ENCODE measurements at regions not wholly inside any gene's neighbourhood (a gene's known extent, or its start where the extent isn't known, plus 50 kb on each side); places are given as distances from the start of the nearest gene placed in this dataset.

- DNase-seq (no peak), FAIRE-seq (no peak)
- TF ChIP-seq CTCF (IDR thresholded peaks at IDR 0.05; ENCODE audit: borderline replicate concordance, extremely low read depth, insufficient read depth), result no peak
- no peaks in the 10 kb centered on the region for H3K27me3 ChIP-seq (ENCODE audit: control insufficient read depth, insufficient read depth, low read length)
- no peaks in the 10 kb centered on the region for H3K4me1 ChIP-seq (ENCODE audit: control insufficient read depth in 2 of 3, insufficient read depth in 2 of 3, low read depth in 1 of 3, low read length in 3 of 3)
- no peaks in the 10 kb centered on the region for H3K36me3 ChIP-seq (ENCODE audit: control insufficient read depth in 2 of 3, insufficient read depth in 3 of 3, low read length in 3 of 3)
- no peak overlapping the region for H3K4me3 ChIP-seq (ENCODE audit: low read length in 3 of 3)
- intact Hi-C loops (cut with DNase I), result no loop called here
- no peak overlapping the region for H3K27ac ChIP-seq (ENCODE audit: low read depth in 2 of 2, low read length in 2 of 2)
- H3K9ac ChIP-seq (ENCODE audit: low read length in 3 of 3), result no peak overlapping the region
- H3K9me3 ChIP-seq (ENCODE audit: control insufficient read depth in 2 of 3, insufficient read depth in 1 of 3, low read length in 3 of 3), result peaks cover 0 to 12% (median 3%) of the 10 kb centered on the region in 3 donors
These were observed 119.7 kb downstream of the WDR11 start for GRCh38 chr10:120970595-120971529.

- no peak overlapping the region for H3K4me3 ChIP-seq (ENCODE audit: low read length in 3 of 3)
- no peaks in the 10 kb centered on the region for H3K27me3 ChIP-seq (ENCODE audit: control insufficient read depth, insufficient read depth, low read length)
These were observed 120.5 kb downstream of the WDR11 start for GRCh38 chr10:120971671-120972070.

GRCh38 chr10:120972259-120972658 is 121.1 kb downstream of the WDR11 start:
- Histone ChIP-seq H3K27me3 (ENCODE audit: control insufficient read depth, insufficient read depth, low read length) (no peaks in the 10 kb centered on the region), H3K9me3 (ENCODE audit: control insufficient read depth in 2 of 3, insufficient read depth in 1 of 3, low read length in 3 of 3) (peaks cover 0 to 12% (median 3%) of the 10 kb centered on the region in 3 donors), H3K9ac (ENCODE audit: low read length in 3 of 3) (no peak overlapping the region), H3K27ac (ENCODE audit: low read depth in 2 of 2, low read length in 2 of 2) (no peak overlapping the region), H3K4me1 (ENCODE audit: control insufficient read depth in 2 of 3, insufficient read depth in 2 of 3, low read depth in 1 of 3, low read length in 3 of 3) (peaks cover 0 to under 1% (median 0%) of the 10 kb centered on the region in 3 donors), H3K36me3 (ENCODE audit: control insufficient read depth in 2 of 3, insufficient read depth in 3 of 3, low read length in 3 of 3) (no peaks in the 10 kb centered on the region), H3K4me3 (ENCODE audit: low read length in 3 of 3) (no peak overlapping the region)
- DNase-seq, result no peak
- no peak for FAIRE-seq
- intact Hi-C loops (cut with DNase I), result no loop called here
- no peak for TF ChIP-seq CTCF (IDR thresholded peaks at IDR 0.05; ENCODE audit: borderline replicate concordance, extremely low read depth, insufficient read depth)

More at GRCh38 chr10:120971671-120972070, 120.5 kb downstream of the WDR11 start:
- intact Hi-C loops (cut with DNase I), result no loop called here
- H3K9me3 ChIP-seq (ENCODE audit: control insufficient read depth in 2 of 3, insufficient read depth in 1 of 3, low read length in 3 of 3), result peaks cover 0 to 12% (median 3%) of the 10 kb centered on the region in 3 donors
- no peaks in the 10 kb centered on the region for H3K36me3 ChIP-seq (ENCODE audit: control insufficient read depth in 2 of 3, insufficient read depth in 3 of 3, low read length in 3 of 3)
- no peak for DNase-seq
- H3K9ac ChIP-seq (ENCODE audit: low read length in 3 of 3), result no peak overlapping the region
- no peak for FAIRE-seq
- H3K4me1 ChIP-seq (ENCODE audit: control insufficient read depth in 2 of 3, insufficient read depth in 2 of 3, low read depth in 1 of 3, low read length in 3 of 3), result no peaks in the 10 kb centered on the region
- no peak for TF ChIP-seq CTCF (IDR thresholded peaks at IDR 0.05; ENCODE audit: borderline replicate concordance, extremely low read depth, insufficient read depth)
- H3K27ac ChIP-seq (ENCODE audit: low read depth in 2 of 2, low read length in 2 of 2), result no peak overlapping the region

Data from kidney (tissue), 13 donors.